Tibial nerve (tissue), 4 donors: ENCODE measurements at regions not wholly inside any gene's neighbourhood (a gene's known extent, or its start where the extent isn't known, plus 50 kb on each side); places are given as distances from the start of the nearest gene placed in this dataset.

ENCODE experiments used
- EP300 ChIP-seq, 2 donors: sonication (generic); formaldehyde crosslinking; IDR thresholded peaks; one replicate each; pipeline ENCODE4 v1.6.1; 2017; ENCODE audit warnings: antibody characterized with exemption in 2 of 2, mild to moderate bottlenecking in 1 of 2
- POLR2A ChIP-seq, 2 donors: fragments of 450-650 bp; IDR thresholded peaks; one replicate each; pipeline ENCODE4 v1.6.1; 2017; ENCODE audit warnings: antibody characterized with exemption in 2 of 2, mild to moderate bottlenecking in 2 of 2, moderate library complexity in 2 of 2
- TF ChIP-seq, protein P1 (sequence below), 5 experiments: fragments of 200-600 bp in 3 of 5; fragments of 450-650 bp in 2 of 5; sonication (generic) in 3 of 5; IDR thresholded peaks; one replicate each; pipeline ENCODE4 v1.5.1; 2016 to 2019; ENCODE audit warnings: antibody characterized with exemption in 5 of 5, mild to moderate bottlenecking in 3 of 5, moderate library complexity in 2 of 5

DNA sequence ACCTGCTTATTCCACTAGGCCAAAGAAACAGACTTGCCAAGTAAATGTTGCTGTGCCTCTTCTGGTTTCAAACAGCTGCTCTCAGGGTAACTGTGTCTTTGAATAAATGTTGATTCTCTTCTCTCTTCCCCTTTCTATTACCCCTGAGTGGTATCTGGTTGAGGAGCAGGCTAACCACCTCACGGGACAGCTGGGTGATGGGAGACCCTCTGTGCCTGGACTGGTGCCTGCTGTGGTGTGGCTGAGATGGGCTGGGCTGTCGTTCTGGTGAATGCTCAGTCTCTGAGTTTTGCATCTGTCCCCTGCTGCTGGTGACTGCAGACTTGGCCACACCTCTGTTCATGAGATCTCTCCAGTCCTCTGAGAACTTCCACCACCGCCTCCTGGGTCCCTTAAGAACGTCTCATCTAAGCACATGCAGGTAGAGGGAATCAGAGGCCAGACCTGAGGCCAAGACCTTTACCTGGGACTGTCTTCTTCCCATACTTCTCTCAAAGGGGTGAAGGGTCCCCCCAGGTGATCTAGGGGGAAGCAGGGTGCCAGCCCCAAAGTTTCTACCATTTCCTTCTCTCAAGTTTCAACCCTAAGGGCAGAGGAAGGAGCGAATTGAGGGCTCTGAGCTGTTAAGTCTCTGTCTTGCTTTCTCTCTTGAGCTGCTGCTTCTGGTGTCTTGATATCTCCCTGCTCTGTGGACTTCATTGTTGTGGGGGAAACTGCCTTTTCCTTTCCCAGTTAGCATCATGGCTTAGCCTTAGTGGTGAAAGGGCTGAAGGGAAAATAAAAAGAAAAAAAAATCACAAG lies 252.9 kb downstream of the EBLN2 start:
- TF ChIP-seq POLR2A (IDR thresholded peaks at IDR 0.05) (no peak), EP300 (IDR thresholded peaks at IDR 0.05) (no peak)
- TF ChIP-seq, protein P1, sequence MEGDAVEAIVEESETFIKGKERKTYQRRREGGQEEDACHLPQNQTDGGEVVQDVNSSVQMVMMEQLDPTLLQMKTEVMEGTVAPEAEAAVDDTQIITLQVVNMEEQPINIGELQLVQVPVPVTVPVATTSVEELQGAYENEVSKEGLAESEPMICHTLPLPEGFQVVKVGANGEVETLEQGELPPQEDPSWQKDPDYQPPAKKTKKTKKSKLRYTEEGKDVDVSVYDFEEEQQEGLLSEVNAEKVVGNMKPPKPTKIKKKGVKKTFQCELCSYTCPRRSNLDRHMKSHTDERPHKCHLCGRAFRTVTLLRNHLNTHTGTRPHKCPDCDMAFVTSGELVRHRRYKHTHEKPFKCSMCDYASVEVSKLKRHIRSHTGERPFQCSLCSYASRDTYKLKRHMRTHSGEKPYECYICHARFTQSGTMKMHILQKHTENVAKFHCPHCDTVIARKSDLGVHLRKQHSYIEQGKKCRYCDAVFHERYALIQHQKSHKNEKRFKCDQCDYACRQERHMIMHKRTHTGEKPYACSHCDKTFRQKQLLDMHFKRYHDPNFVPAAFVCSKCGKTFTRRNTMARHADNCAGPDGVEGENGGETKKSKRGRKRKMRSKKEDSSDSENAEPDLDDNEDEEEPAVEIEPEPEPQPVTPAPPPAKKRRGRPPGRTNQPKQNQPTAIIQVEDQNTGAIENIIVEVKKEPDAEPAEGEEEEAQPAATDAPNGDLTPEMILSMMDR (IDR thresholded peaks at IDR 0.05), result no peak
